K562 (cell line): ENCODE measurements at regions not wholly inside any gene's neighbourhood (a gene's known extent, or its start where the extent isn't known, plus 50 kb on each side); places are given as distances from the start of the nearest gene placed in this dataset.

ENCODE experiments used
- ATAC-seq: fragments of 200-7000 bp; cut with Tn5 transposase; 3 replicates; pipeline ENCODE4 v1.9.1; 2020; ENCODE audit warnings: moderate library complexity
- BruUV-seq: library from RNA; stranded (reverse); fragments of 400-500 nt; replicated peaks from 2 replicates; lab custom pipeline; 2021; lab: Mats Ljungman, UMichigan
- CTCF ChIA-PET: fragments of 300-600 bp; formaldehyde crosslinking; extraction: SDS; loops from one replicate; lab custom pipeline; 2021; ENCODE audit warnings: low intra/inter-chr PET ratio; lab: Yijun Ruan, JAX
- POLR2A ChIA-PET: fragments of 300-600, 350-650 bp; sonication (Branson Sonifier 250); formaldehyde crosslinking; extraction: SDS; loops from one replicate; lab custom pipeline; 2021; ENCODE audit warnings: antibody characterized with exemption, inconsistent platforms; lab: Yijun Ruan, JAX
- DNase-seq, 4 experiments: peaks; one replicate each; pipeline versions ENCODE4 v3.0.0 to v3.0.0-alpha.2; 2011 to 2018; ENCODE audit warnings: low spot score in 3 of 4, mixed read lengths in 3 of 4; ENCODE audit errors: extremely low read depth in 1 of 4
- FAIRE-seq: peaks from 2 replicates; lab custom pipeline; 2011; peaks lifted over from hg19 to GRCh38; lab: Jason Lieb, UNC
- H2AFZ ChIP-seq: 2 replicates; pipeline ENCODE4 v1.6.0; 2011; ENCODE audit warnings: low read depth, low read length, control low read depth, inconsistent platforms
- H3K27ac ChIP-seq: fragments of 200-600 bp; 3 replicates; pipeline ENCODE4 v1.8.0; 2011; ENCODE audit warnings: low read depth, mild to moderate bottlenecking, control low read depth, inconsistent platforms, low read length, moderate library complexity, mixed read lengths; ENCODE audit errors: extremely low read depth
- H3K27me3 ChIP-seq, 2 experiments: fragments of 300-600 bp in 1 of 2; 2 replicates in 1 of 2; 3 replicates in 1 of 2; pipeline versions ENCODE4 v1.6.0 to v1.8.0; 2011; ENCODE audit warnings: inconsistent platforms in 2 of 2, low read length in 2 of 2, mild to moderate bottlenecking in 1 of 2, mixed read lengths in 1 of 2, moderate library complexity in 1 of 2; ENCODE audit not compliant: control insufficient read depth in 2 of 2, insufficient read depth in 2 of 2
- H3K36me3 ChIP-seq: fragments of 300-600 bp; 3 replicates; pipeline ENCODE4 v1.8.0; 2011; ENCODE audit warnings: mild to moderate bottlenecking, low read length, inconsistent platforms; ENCODE audit not compliant: control insufficient read depth, insufficient read depth
- H3K4me1 ChIP-seq, 2 experiments: fragments of 200-600 bp in 1 of 2; replicated peaks in 1 of 2; 2 replicates in 1 of 2; 3 replicates in 1 of 2; pipeline versions ENCODE4 v1.5.1 to v1.8.0; 2011; ENCODE audit warnings: inconsistent platforms in 2 of 2, low read length in 2 of 2, mild to moderate bottlenecking in 1 of 2, mixed read lengths in 1 of 2, moderate library complexity in 1 of 2; ENCODE audit not compliant: control insufficient read depth in 2 of 2, insufficient read depth in 2 of 2
- H3K4me2 ChIP-seq: 2 replicates; pipeline ENCODE4 v1.6.1; 2011; ENCODE audit warnings: low read length, control low read depth, inconsistent platforms, mixed read lengths; ENCODE audit not compliant: insufficient read depth
- H3K4me3 ChIP-seq: fragments of 200-600 bp; sonication (generic), shearing (Covaris generic); 2 replicates; pipeline ENCODE4 v1.5.1; 2016; ENCODE audit warnings: control low read depth, inconsistent platforms
- H3K79me2 ChIP-seq: fragments of 200-600 bp; 3 replicates; pipeline ENCODE4 v1.8.0; 2011; ENCODE audit warnings: low read length, inconsistent platforms; ENCODE audit not compliant: control insufficient read depth, insufficient read depth
- H3K9ac ChIP-seq, 2 experiments: 2 replicates each; pipeline versions ENCODE4 v1.6.0 to v1.6.1; 2011; ENCODE audit warnings: low read depth in 2 of 2, low read length in 2 of 2, control low read depth in 1 of 2, inconsistent platforms in 1 of 2, mild to moderate bottlenecking in 1 of 2, mixed read lengths in 1 of 2; ENCODE audit not compliant: insufficient read depth in 1 of 2
- H3K9me1 ChIP-seq: one replicate; pipeline ENCODE4 v1.6.0; 2011; ENCODE audit warnings: inconsistent platforms, mild to moderate bottlenecking, low read length, moderate library complexity; ENCODE audit not compliant: control insufficient read depth, insufficient read depth
- H3K9me3 ChIP-seq: replicated peaks from 2 replicates; pipeline ENCODE4 v1.5.1; 2011; ENCODE audit warnings: low read depth, low read length, inconsistent platforms; ENCODE audit not compliant: control insufficient read depth, insufficient read depth
- H4K20me1 ChIP-seq: replicated peaks from 2 replicates; pipeline ENCODE4 v1.6.1; 2011; ENCODE audit warnings: low read length, inconsistent platforms, mixed read lengths; ENCODE audit not compliant: control insufficient read depth, insufficient read depth
- HDGF ChIP-seq: fragments of 450-650 bp; IDR thresholded peaks from 2 replicates; pipeline ENCODE4 v1.6.1; 2016
- ILF3 ChIP-seq: fragments of 450-650 bp; IDR thresholded peaks from 2 replicates; pipeline ENCODE4 v1.6.1; 2018; ENCODE audit warnings: antibody characterized with exemption, mild to moderate bottlenecking, moderate library complexity, borderline replicate concordance
- MCM5 ChIP-seq: fragments of 450-650 bp; IDR thresholded peaks from 2 replicates; pipeline ENCODE4 v1.6.1; 2016; ENCODE audit warnings: low read depth
- NR0B1 ChIP-seq: fragments of 450-650 bp; IDR thresholded peaks from one replicate; pipeline ENCODE4 v1.6.1; 2018; ENCODE audit warnings: mild to moderate bottlenecking, moderate library complexity; ENCODE audit not compliant: partially characterized antibody
- NR1H2 ChIP-seq: sonication (generic); formaldehyde crosslinking; IDR thresholded peaks from 2 replicates; pipeline ENCODE4 v1.4.0; 2020; ENCODE audit warnings: mild to moderate bottlenecking, missing genetic modification reagents
- POLR3G ChIP-seq: IDR thresholded peaks from 2 replicates; pipeline ENCODE4 v1.6.1; 2011; ENCODE audit not compliant: insufficient read length, insufficient replicate concordance; ENCODE audit errors: extremely low read depth
- RBM34 ChIP-seq: fragments of 200-400 bp; formaldehyde crosslinking; IDR thresholded peaks from 2 replicates; pipeline ENCODE4 v1.6.1; 2018; ENCODE audit warnings: low read length, borderline replicate concordance; ENCODE audit not compliant: insufficient read depth
- SMC3 ChIP-seq: conservative IDR thresholded peaks from 2 replicates; pipeline ENCODE4 v1.6.1; 2011; ENCODE audit warnings: low read depth, low read length, improper control_type of control experiment; ENCODE audit not compliant: insufficient read depth
- STAT5A ChIP-seq: IDR thresholded peaks from 2 replicates; pipeline ENCODE4 v1.6.1; 2012; ENCODE audit warnings: low read length, inconsistent platforms, borderline replicate concordance
- WHSC1 ChIP-seq: IDR thresholded peaks from one replicate; pipeline ENCODE4 v1.6.1; 2012; ENCODE audit warnings: low read length, control low read depth, inconsistent platforms
- ZKSCAN3 ChIP-seq: fragments of 250-450 bp; sonication (Bioruptor Pico); IDR thresholded peaks from 2 replicates; pipeline ENCODE4 v1.4.0; 2020
- ZNF347 ChIP-seq: fragments of 450-650 bp; formaldehyde crosslinking; IDR thresholded peaks from 2 replicates; pipeline ENCODE4 v1.4.0; 2020; ENCODE audit warnings: low read depth, mild to moderate bottlenecking, moderate library complexity
- ZNF644 ChIP-seq: fragments of 200-800 bp; sonication (Bioruptor generic); IDR thresholded peaks from 2 replicates; pipeline ENCODE4 v1.6.1; 2016; ENCODE audit warnings: low read depth, missing genetic modification characterization, missing compliant biosample characterization
- WGBS: fragments of 100-300 bp; shearing (Covaris generic); methylation state at CpG from one replicate; pipeline ENCODE4 v1.1.6; 2016; ENCODE audit warnings: low coverage, mixed read lengths; ENCODE audit not compliant: insufficient coverage; ENCODE audit errors: missing lambda C conversion rate; 5-methylcytosine and 5-hydroxymethylcytosine counted together
- in situ Hi-C: fragments of 300-500 bp; cut with MboI; formaldehyde crosslinking; loops from 4 replicates; pipeline ENCODE4 v1.15.0; 2018; ENCODE audit warnings: inconsistent platforms, mixed read lengths
- intact Hi-C: fragments of 100-400 bp; cut with micrococcal nuclease; formaldehyde crosslinking; loops from 2 replicates; pipeline ENCODE4 v1.14.2; 2022
- TF ChIP-seq, protein P1 (sequence below): sonication (generic); formaldehyde crosslinking; IDR thresholded peaks from 2 replicates; pipeline ENCODE4 v1.5.0; 2020; ENCODE audit warnings: missing genetic modification reagents

DNA sequence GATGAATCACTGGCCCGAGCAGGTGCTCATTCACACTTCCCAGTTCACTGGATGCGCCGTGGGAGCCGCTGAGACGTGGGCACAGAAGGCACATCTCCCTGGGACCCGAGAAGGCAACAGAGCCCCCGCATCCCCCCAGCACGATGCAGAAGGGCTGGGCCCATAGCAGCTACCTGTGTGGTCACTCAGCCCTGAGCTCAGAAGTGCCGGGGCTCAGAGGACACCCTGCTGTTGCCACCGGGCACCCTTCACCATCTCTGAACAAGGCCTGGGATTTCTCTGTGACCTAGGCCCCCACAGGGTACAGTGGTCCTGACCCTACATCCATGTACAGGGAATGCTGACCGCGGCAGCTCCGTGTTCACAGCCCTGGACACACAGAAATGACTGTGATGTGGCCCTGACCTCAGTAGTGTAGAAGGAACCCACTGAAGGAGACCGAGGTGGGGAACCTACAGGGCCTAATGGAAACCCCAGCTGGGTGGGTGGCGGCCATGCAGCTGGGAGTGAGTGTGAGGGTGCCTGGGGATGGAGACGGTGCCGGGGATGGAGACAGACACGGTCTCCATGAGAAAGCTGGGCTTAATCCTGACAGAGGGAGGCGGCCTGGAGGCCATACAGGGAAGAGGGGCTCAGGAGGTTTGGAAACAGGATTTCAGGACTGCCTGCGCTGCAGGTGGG lies 111.9 kb upstream of the OTOS start:
- intact Hi-C loops = no loop called here
- CTCF ChIA-PET = no interaction called here
- no TSS peak for BruUV-seq

GRCh38 chr2:240252872-240253511 lies 112.5 kb upstream of the OTOS start:
- peaks cover 25 to 61% of the 10 kb centered on the region in 2 experiments for H3K4me1 ChIP-seq
- H3K36me3 ChIP-seq = no peaks in the 10 kb centered on the region
- POLR2A ChIA-PET = interaction anchor here (0.5 kb wide), 1 partner anchor 231 kb away, joined by 4 read pairs; no protein-coding TSS in a partner anchor
- BruUV-seq = no TSS peak
- no peak overlapping the region for H3K4me3 ChIP-seq
- in situ Hi-C loops (no loop called here), intact Hi-C loops (no loop called here)
- peak overlapping the region in 1 of 2 experiments; percentile 35; a peak in 1 of 4 replicates for H3K9ac ChIP-seq
- H2AFZ ChIP-seq = no peak overlapping the region
- H4K20me1 ChIP-seq = no peaks in the 10 kb centered on the region
- ATAC-seq (no peak), FAIRE-seq (no peak), DNase-seq (no peak)
- no peaks in the 10 kb centered on the region for H3K9me3 ChIP-seq
- H3K9me1 ChIP-seq = peaks cover 4% of the 10 kb centered on the region
- H3K79me2 ChIP-seq = no peaks in the 10 kb centered on the region
- no peak overlapping the region for H3K27ac ChIP-seq
- CTCF ChIA-PET = no interaction called here
- peaks cover 2 to 10% of the 10 kb centered on the region in 2 experiments; a peak in 2 of 5 replicates for H3K27me3 ChIP-seq
- WGBS = 52% methylated on average over 10 of the region's 15 CpGs
- H3K4me2 ChIP-seq = no peak overlapping the region
- TF ChIP-seq NR0B1 (no peak), ILF3 (no peak), POLR3G (no peak), SMC3 (no peak), NR1H2 (no peak), HDGF (no peak), ZNF644 (tag) (no peak), WHSC1 (no peak), STAT5A (no peak), RBM34 (no peak), ZKSCAN3 (CRISPR knock-in tag) (no peak)
- TF ChIP-seq, protein P1, sequence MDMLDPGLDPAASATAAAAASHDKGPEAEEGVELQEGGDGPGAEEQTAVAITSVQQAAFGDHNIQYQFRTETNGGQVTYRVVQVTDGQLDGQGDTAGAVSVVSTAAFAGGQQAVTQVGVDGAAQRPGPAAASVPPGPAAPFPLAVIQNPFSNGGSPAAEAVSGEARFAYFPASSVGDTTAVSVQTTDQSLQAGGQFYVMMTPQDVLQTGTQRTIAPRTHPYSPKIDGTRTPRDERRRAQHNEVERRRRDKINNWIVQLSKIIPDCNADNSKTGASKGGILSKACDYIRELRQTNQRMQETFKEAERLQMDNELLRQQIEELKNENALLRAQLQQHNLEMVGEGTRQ (CRISPR knock-in tag) = no peak

More for the DNA sequence above, 111.9 kb upstream of the OTOS start:
- no peak overlapping the region for H3K27ac ChIP-seq
- no peak overlapping the region for H2AFZ ChIP-seq
- H3K27me3 ChIP-seq = peaks cover 2 to 10% of the 10 kb centered on the region in 2 experiments; a peak in 2 of 5 replicates
- H3K9me3 ChIP-seq = no peaks in the 10 kb centered on the region
- no peak overlapping the region for H3K9ac ChIP-seq
- ATAC-seq (no peak), DNase-seq (no peak), FAIRE-seq (no peak)
- in situ Hi-C loops = no loop called here
- no peaks in the 10 kb centered on the region for H3K79me2 ChIP-seq
- no peak overlapping the region for H3K4me2 ChIP-seq
- POLR2A ChIA-PET = interaction anchor here (0.5 to 1.3 kb wide), 2 partner anchors 68 to 231 kb away, joined by 3 to 4 read pairs; no protein-coding TSS in a partner anchor
- no peak for TF ChIP-seq ZNF347
- no peak for TF ChIP-seq MCM5
- peaks cover 4% of the 10 kb centered on the region for H3K9me1 ChIP-seq
- peaks cover 25 to 57% of the 10 kb centered on the region in 2 experiments for H3K4me1 ChIP-seq
- no peaks in the 10 kb centered on the region for H4K20me1 ChIP-seq
- no peak overlapping the region for H3K4me3 ChIP-seq
- no peaks in the 10 kb centered on the region for H3K36me3 ChIP-seq
- 74% methylated on average over 11 of the region's 20 CpGs for WGBS
